Islet precursor cell (in vitro differentiated cells): ENCODE measurements at regions not wholly inside any gene's neighbourhood (a gene's known extent, or its start where the extent isn't known, plus 50 kb on each side); places are given as distances from the start of the nearest gene placed in this dataset.

Experiments used
- DNase-seq: peaks from one replicate; pipeline ENCODE4 v3.0.0-alpha.2; 2018

DNA sequence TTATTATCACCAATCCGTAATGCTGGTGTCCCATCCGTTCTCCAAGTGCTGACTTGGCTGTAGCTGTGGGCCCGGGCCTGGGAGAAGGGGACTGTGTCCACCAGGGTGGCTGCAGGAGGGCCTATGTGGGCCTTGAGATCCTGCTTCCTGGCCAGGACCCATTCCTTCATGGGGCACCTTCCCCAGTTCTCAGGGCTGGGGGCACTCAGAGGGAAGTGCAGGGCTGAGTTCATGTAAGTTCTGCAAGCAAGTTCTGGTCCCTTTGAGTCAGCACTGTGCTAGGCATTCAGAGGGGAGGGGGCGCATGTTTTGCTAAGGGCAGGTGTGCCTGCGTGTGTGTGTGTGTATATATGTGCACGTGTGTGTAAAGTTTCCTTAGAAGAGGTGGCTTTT is 94.0 kb downstream of the GLI2 start:
- DNase-seq = no peak

DNA sequence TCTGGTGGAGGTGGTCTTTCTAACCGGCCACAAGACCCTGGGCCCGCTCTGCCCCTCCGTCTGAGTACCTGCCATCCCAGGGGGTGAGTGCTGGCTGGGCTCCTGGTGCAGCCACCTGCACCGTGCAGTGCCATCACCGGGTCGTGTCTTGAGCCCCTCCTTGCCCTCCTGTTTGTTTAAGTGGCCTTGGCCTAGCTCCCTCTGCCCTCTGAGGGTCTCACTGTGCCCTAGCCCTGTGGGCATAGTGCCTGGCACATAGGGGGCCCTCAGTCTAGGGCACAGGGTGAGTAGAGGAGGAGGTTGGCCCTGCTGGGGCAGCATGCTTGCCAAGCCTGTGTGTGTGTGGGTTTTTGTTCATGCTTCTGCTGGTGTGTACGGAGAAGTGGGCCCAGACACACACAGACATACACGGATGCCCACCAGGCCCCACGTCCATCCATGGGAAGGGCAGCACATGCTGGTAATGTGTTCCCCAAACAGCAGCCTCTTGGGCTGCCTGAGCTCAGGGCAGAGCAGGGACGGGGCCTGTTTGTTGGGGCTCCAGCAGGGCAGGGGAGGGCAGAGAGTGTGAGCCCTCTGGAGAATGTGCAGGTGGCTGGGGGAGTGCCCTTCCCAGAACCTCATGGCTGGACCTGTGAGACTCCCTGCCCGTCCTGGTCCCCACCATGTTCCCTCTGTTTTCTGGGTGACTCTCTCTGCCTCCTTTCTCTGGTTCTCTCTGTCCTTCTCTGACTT is 94.6 kb downstream of the GLI2 start:
- DNase-seq = no peak

DNA sequence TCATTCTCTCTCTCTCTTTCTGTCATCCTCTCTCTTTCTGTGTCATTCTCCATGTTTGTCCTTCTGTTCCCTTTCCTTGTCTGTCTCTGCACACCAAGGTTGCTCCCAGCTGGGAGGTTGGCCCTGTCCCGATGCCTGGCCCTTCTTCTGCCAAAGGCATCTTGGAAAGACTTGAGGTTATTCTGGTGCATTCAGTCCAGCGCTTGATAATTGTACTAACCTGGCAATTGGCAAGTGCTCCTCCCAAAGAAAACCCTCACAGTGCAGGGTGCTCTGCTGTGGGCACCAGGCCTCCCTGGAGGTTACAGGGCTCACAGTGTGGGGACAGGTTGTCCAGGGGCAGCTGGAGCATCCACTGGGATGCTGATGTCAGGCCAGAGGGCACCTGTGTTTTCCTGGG is 95.4 kb downstream of the GLI2 start:
- no peak for DNase-seq

DNA sequence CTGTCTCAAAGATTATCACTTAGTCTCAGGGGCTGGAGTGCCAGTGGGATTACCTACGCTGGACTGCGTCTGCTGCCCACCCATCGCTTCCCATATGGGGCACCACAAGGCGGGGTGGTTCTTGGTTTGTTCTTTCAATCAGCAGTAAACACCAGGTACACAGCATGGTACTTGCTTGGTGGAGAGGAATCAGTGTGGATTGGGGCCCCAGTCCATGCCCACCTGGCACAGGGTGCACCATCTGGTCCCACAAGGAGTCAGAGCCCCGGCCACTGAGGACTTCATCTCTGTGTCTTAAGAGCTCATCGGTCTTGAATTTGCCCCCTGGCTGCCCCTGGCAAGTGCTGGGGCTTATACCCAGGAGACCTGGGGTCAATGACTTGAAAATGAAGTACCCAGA is 96.2 kb downstream of the GLI2 start:
- DNase-seq = no peak

DNA sequence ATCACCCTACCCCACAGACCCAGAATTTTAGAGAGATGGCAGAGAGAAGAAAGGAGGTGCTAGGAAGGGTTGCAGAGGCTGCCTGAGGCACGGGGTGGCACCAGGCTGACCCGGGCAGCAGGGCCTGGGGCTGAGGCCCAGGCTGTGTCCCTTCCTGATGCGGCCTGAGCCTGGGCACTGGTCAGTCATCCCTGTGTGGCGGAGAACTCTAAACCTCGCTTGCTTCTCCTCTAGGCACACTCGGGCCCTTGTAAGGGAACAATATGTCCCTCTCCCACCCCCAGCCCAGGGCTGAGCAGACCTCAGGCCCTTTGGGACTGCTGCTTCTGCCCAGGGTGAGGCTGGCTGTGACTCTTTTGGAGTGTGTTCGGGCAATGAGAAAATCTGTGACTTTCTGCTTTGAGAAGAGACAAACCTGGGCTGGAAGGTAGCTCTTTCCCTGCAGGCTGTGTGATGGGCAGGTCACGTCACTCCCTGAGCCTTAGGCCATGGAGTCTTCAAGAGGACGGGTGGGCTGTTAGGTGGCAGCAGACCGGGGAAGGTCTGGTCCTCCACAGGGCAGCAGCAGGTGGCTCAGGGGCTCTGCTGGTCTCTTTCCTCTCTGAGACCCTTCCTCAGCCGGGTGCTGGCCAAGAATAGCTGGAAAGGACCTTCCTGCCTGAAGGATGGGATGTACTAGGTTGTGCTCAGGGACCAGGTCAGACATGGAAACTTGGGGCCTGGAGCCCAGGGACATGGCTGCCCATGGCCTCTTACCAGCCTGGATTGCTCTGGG is 96.8 kb downstream of the GLI2 start:
- DNase-seq = no peak

DNA sequence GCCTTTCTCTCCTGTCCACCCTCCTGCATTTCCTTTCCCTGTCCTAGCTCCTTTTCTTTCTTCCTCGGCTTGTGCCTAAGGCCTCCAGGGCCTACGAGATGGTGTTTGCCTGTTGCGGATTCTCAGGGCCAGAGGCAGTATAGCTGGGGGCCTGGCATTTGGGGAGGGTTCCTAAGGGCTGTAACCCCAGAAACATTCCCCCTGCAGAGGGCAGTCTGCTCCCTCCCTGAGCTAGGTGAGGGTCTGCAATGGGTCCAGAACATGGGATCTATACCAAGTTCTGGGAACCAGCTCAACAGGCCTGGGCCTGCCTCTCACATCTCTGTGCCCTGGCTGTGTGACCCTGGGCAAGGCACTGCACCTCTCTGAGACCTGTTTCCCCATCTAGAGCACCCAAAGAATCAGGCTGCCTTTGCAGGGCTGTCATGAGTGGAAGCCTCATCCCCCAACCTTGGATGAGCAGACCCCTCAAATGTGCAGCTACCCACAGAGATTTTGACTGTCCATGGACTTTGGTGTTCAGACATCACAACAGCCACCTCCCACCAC is 97.5 kb downstream of the GLI2 start:
- no peak for DNase-seq

DNA sequence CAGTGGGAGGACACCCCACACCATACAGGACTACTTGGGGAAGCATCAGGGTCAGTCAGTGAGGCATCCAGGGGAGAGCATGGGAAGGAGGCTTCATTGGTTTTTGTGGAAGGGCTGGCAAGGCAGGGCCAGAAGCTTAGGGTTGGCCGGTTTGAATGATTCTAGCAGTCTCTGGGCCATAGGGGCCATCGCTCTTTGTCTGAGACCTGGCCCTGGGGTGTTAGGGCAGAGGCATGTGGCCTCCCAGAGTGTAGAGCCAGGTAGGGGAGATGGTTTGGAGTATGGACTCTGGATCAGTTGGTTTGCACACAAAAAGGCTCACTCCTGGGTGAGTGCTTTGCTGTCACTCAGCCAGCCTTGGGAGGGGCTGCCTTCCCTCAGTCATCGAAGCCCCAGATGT is 98.5 kb downstream of the GLI2 start:
- no peak for DNase-seq

DNA sequence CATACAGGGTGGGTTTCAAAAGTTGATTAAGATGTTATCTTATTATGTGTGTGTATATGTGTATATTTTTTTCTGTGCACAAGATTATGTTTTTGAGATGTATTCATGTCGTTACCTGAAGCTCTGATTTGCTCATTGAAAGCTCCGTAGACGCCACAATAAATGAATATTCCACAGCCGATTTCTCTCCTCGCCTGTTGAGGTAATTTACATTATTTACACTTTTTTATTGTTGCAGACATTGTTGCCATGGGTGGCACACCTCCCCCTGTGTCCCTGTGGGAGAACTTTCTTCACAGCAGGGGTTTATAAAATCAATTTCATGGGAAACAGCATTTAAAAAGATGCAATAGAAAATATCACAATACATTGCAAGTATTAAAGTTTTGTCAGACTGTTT is 100.6 kb downstream of the GLI2 start:
- no peak for DNase-seq

DNA sequence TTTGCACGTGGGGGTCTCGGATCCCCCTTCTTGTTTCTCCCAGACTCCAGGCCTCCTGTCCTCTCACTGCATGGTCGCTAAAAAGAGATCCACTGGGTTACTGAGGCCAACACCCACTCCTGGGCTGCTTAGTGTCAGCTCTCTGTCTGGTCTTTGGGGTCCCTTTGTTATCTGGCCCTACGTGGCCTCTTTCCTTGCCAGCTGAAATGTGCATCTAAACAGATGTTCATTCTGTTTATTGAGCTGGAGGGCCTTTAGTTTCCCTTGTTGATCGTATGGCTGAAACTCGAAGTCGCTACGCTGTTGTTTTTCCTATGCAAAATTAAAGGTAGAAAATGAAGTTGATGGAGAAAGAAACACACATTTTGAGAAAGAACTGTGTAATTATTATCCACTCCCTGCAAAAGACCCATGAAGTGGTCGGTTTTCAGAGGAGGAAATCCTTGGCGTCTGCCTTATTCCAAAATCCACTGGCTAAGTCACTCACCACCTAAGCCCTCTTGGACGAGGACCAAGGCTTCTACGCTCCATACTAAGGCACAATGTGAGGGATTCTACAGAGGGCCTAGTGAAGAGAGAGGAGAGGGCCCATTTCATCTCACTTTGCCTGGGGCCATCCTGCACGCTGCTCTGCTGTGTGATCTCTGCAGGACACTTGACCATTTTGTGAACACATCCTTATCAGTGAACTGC is 105.3 kb downstream of the GLI2 start:
- DNase-seq = no peak

DNA sequence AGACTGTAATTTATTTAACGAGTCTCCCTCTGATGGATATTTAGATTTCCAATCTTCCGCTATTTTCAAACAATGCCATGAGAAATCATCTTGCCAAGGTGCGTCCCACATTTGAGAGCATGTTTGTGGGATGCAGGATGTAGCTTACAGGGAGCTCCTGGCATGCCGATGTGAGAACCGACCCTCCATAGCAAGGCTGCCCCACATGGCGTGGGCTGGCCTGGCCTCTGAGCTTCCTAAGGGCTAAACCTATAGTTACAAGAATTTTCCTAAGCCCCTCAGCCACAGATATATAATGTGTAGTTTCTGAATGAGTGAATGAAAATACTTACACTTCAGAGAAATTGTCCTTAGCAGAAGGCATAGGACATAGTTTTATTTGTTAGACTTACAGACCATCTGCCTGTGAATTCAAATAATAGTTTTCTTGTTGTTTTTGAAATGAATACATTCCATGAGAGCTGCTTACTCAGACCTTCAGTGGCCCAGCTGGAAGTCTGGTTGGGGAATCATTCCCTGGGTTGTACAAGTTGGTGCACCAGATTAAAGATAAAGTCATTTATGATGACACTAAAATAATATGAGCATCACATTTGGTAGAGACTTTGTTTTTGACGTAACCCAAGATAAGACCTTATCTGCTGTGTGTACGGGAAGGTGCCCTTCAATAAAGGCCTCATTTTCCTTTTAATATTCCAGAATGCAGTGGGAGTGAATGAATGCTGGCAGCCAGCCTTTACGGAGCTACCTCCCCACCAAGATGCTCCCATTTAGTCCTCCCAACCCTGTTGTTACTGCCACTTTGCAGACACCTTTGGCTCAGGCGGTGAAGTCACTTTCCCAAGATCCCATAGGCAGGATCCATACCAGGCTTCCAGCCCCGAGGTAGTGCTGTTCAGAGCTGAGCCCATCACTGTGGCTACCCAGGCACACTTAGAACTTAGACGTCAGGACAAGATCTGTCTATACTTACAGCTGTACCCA is 107.1 kb downstream of the GLI2 start:
- no peak for DNase-seq

DNA sequence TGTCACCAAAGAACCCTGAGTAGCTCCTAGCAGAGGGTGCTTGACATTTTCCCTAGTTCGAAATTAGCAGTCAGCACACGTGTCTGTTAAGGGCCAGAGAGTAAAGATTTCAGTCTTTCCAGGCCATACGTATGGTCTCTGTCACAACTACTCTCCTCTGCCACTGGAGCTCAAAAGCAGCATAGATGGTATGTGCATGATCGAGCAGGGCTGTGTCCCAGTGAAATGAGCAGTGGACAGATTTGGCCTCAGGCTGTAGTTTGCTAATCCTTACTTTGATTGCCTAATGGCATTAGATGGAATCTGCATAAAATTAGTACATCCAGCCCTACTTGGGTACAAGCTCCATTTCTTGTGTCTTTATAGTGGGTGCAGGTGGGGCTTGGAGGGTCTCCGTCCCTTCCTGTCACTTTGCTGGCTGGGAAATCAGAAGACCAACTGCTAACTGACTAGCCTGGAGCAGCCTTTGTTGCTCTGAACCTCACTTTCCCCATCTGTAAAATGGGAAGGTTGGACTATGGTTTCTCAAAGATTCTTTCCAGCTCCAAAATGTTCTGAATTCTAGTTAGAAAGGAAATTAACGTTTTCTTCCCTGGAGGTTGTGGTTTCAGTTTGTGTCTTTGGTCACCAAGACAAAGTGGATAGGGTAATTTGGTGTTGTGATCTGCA is 108.5 kb downstream of the GLI2 start:
- no peak for DNase-seq

DNA sequence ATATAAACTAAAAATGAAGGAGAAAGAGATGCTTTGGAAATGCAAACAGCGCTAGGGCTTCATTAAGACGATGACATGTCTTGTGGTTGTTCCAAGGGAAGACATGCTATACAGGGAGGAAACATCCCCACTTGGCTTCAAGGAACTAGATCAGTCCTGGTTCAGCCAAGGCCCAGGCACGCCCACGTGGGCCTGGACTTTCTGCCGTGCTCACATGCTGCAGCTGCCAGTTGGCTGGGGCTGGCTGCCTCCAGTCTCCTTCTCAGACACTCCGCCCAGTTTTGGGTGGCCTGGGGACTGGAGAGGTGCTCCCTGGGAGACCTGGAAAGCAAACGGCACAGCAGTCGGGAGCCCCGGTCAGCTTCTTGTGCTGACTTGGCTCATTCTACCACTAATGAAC is 109.6 kb downstream of the GLI2 start:
- DNase-seq = no peak

DNA sequence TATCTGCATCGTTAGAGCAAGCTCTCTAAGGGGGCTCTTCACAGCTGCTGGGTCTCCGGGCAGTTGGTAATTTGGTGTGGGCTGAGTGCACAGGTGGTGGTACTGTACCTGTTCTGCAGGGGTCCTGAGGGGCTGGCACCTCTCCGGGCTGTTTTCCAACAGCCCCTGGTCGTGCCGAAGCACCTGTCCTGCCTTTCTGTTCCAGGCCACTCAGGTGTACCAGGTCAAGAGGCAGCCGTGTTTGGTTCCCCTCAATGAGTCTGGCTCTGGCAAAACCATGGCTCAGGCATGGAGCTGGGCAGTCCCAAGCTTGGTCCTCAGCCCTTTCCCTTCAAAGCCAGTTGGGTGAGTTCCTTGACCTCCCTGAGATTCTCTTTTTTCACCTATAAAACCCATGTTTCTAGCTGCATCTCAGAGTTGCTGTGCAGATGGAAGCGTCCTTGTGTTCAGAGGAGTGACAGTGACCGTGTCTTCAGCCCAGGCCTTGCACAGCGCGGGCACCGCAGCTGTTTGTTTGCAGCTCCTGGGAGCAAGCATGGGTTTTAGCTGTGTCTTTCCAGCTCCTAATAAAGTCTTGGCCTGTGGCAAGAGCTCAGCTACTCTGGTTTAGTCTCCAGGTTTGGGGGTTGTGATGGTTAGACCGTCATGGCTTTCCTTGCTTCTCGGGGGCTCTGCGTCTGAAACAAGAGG is 110.9 kb downstream of the GLI2 start:
- DNase-seq = no peak

DNA sequence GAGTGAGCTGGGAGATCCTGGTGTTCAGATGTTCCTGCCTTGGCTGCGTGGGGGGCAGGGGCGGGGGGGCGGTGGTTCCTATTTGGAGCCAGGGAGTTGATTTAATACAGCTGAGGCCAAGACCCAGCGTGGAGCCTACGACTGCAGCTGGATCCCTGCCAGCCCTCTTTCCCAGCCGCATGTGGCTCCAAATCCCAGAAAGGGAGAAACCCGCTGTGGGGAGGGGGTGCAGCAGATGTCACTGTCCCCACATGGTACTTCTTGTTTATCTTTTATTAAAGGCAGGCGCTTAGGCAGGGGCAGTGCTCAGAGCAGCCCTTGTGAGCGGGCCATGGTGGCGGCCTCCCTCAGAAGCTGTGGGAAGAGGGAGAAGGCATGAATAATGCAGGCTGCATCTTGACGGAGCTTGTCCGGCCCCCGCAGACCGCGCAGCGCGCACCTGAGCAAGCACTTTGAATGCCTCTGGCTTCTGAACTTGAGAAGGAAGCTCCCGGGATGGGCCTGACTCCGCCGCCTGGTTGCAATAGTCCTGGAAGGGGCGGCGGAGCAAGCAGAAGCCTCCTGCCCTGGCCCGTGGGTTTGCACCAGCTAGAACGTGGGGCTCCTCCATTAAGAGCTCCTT is 112.1 kb downstream of the GLI2 start:
- no peak for DNase-seq

DNA sequence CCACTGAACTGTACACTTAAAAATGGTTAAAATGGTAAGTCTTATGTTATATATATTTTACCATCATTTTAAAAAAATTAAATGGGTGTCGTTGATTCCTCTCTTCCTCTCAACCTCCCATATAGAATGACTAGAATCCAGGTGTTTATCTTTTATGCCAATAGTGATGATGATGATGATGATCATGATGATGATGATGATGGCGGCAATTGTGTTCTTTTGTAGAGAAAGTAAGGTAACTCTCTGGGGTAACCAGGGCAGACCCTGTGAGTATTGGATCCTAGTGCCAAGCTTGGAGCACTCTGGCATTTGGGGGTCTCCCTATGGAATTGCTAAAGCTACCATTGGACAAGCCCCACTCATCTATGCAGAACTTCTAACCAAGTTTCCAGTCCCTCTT is 113.6 kb downstream of the GLI2 start:
- DNase-seq = no peak

DNA sequence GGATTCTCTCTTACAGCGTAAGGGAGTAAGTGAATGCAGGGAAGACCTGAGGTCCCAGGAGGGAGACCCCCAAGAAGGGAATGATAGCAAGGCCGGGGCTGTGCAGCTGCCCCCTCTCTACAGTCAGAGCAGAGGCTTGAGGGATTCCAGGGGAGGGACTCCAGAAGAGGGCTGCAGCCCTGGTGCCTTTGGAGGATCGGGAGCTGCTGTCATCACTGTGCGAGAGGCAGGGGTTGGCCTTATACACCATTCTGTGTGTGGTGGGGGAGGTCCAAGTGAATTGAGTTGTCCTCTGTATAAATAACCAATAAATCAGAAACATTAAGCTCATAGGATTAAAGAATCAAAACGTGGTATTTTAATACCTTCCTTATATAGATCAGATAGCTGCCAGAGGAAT is 114.9 kb downstream of the GLI2 start:
- no peak for DNase-seq

DNA sequence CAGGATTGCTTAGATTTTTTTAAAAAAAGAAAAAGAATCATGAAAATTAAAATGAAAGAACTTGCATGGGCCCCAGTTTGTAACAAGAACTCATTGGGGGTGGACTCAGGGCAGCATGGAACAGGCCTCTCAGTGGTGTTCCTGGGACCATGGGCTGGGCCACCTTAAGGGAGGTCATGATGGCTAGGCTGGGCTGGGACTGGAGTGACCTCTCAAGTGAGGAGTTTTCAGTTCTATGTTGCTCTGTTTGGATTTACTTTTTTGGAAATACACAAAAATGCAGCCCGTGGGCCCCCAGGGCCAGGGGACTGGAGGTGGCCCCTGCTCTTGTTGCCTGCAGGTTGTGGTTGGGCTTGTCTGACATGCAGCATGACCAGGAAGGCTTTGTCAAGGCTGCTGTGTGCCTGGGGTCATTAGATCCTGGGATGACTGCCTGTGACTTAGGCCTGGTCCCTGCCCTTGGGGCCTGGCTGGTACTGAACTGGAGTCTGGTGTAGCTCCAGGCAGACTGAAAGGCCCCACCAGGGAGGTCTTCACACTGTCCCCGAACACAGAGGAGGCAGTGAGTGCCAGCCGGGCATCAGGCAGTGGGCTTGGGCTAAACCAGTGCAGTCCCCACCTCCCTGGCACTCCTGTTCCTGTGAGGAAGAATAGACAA is 115.6 kb downstream of the GLI2 start:
- no peak for DNase-seq

DNA sequence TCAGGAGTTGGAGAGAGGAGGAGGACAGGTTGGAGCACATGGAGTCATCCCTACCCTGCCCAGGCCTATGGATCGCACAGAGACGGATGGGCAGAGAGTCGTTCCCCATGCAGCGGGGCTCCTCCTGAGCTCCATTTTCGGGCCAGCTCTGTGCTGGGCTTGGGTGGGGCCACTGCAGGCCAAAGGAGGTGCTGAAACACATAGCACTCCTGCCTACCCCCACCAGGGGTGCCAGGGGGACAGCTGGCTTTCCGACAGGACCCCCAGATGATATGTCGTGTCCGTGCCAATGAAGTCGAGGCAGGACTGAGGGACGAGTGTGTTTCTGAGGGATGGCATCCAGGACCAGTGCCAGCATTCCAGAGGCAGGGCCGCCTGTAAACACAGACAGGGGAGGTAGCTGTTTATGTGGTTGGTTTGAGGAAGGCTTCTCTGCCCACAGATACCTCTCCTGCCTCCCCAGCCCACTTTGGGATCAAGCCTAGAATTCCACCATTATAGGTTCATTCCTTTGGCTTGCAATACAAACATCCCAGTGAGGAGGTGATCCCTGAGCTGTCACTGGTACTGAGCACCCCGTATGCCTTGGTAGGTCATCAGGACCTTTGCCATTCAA is 116.6 kb downstream of the GLI2 start:
- DNase-seq = no peak

DNA sequence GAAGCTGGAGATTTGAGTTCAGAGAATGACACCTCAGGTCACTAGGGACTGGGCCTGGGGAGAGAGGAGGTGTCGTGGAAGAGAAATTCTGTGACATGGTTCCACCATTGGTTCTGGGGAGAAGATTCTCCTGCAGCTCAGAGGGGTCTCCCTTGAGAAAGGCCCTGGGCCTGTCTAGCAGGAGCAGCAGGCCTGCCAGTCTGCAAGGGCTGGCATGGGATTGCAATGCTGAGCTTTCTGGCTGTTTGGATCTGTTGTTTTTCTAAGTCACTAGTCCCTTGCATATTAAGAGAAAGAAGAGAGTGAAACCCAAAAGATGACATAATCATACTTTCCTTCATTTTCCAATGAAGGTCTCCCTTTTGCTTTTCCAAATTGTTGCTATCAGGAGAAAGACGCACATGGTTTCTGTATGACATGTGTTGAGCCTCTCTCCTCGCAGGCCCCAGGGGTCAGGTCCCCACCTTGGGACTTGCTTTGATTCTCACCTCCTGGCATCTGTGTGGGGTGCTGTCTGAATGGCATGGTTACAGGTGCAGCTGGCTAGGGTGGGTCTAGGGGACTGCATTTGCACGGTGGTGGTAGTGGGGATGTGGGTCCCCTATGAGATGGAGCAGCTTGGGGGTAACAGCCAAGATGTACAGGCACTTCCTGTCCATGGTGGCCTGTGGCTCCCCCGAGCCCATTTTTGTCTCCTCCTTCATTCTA is 117.8 kb downstream of the GLI2 start:
- DNase-seq = no peak
